Hindlimb muscle (tissue), 1 donor: ENCODE measurements at regions not wholly inside any gene's neighbourhood (a gene's known extent, or its start where the extent isn't known, plus 50 kb on each side); places are given as distances from the start of the nearest gene placed in this dataset.

Experiments used
- DNase-seq: peaks from one replicate; pipeline ENCODE4 v3.0.0-alpha.2; 2013

DNA sequence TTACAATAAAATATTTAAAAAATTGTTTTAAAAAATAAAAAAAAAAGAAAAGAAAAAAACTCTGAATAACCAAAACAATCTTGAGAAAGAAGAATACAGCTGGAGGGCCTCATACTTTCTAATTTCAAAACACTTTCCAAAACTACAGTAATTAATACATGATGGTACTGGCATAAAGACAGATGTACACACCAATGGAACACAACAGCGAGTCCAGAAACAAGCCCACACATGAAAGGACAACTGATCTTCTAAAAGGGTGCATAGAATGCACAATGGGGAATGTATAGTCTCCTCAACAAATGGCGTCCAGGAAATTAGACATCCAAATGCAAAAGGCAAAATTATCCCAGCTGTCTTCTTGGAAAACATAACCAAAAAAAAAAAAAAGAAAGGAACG is 99.6 kb downstream of the LURAP1L start:
- no peak for DNase-seq

DNA sequence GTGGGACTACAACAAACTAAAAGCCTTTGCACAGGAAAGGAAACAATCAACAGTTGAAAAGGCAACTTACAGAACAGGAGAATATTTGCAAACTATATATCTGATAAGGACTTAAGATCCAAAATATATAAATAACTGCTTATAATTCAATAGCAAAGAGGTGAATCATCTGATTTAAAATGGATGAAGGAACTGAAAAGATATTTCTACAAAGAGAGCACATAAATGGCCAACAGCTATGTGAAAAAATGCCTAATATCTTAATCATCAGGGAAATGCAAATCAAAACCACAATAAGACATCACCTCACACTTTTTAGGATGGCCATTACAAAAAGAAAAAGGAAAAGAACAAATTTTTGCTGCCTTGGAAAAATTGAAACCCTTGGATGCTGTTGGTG is 100.4 kb downstream of the LURAP1L start:
- DNase-seq, result no peak

DNA sequence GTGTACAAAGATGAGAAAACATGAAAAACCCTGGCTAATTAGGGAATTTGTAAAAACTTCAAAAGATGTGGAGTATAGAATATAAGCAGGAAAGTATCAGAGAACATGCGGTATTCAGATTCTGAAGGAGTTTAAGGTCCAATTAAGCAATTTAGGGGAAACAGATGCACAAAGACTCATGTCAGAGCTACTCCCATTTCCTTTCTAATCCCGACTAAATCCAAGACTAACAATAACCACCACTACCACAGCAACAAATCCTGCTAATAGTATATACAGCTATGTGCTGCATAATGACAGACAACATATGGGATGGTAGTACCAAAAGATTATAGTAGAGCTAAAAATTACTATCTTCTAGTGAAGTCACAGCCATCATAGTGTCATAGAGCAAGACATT is 102.1 kb downstream of the LURAP1L start:
- DNase-seq, result no peak

- DNase-seq, result no peak
Observed at GRCh38 chr9:12878351-12878978, 103.6 kb downstream of the LURAP1L start.

GRCh38 chr9:12879961-12880360 is 105.1 kb downstream of the LURAP1L start:
- no peak for DNase-seq

GRCh38 chr9:12880406-12881015 is 105.7 kb downstream of the LURAP1L start:
- DNase-seq, result no peak

- DNase-seq, result peak; percentile 76
Observed at GRCh38 chr9:12882430-12882829, 107.6 kb downstream of the LURAP1L start.

DNA sequence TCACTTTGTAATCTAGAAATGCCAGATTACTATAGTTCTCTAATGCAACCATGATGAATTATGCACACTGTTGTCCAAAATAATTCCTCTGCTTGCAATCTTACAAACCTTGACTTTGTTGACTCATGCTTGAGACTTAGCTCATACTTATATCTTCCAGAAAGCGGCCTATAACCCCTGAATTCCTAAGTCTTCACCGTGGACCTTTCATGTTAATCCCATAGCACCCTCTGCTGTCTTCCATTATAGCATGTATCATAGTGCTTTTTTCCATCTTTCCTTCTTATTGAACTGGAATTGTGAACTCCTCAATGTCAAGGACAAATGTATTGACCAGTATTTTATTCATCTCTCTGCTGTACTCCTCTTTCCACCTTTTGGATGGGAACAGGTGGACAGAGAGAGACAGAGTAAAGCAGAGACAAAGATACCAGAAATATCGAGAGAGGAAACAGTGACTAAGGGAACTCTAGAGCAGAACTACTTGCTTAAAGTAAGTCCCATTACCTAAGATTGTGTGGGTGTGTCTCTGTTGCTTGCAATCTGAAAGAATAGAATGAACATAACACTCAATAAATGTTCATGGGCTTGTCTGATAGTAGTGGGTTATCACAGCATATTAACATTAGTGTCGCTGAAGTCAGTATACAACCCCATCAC is 110.0 kb downstream of the LURAP1L start:
- DNase-seq, result no peak

DNA sequence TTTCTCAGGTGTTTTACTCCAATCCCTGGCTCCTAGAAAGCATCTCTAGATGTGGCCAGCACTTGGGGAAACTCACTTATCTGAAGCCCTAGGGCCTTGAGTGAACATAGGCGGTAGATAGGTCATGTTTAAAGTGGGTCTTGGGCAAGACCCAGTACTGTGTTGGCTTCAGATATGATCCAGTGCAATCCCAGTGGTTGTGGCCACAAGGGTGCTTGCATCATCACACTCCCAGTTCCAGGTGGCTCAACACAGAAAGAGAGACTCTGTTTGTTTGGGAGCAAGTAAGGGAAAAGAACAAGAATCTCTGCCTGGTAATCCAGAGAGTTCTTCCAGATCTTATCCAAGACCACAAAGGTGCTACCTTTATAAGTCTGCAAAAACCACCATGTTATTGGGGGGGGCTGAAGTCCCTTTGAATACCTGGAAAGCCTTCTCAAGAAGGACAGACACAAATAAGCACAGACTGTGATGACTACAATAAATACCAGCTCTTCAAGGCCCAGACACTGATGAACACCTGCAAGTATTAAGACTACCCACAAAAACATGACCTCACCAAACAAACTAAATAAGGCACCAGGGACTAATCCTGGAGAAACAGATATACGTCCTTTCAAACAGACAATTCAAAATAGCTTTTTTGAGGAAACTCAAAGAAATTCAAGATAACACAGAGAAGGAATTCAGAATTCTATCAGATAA is 114.7 kb downstream of the LURAP1L start:
- no peak for DNase-seq

DNA sequence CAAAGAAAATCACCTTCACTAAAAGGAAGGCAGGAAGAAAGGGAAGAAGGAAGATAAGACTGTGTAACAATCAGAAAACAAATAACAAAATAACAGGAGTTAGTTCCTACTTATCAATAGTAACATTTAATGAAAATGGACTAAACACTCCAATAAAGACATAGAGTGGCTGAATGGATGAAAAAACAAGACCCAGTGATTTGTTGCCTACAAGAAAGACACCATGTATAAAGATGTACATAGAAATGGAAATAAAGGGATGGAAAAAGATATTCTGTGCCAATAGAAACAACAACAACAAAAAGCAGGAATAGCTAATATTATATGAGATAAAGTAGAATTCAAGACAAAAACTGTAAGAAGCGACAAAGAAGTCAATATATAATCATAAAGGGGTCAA is 116.8 kb downstream of the LURAP1L start:
- no peak for DNase-seq

DNA sequence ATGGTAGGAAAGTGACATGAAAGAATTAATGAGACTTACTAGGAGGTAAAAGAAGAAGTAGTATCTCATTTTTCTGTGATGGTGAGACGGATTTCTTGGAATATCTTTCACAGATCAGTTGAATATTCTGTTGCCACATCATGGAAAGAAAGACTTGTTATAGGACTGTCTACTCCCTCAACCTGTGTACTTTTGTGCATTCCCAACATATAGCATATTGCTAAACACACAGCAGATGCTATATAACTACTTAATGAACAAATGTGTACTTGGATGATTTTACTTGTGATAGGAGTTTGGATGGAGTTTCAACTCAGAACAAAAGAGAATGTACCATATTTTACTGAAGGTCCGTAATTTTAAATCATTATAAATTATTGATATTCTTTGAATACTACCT is 128.5 kb downstream of the LURAP1L start:
- DNase-seq, result no peak

DNA sequence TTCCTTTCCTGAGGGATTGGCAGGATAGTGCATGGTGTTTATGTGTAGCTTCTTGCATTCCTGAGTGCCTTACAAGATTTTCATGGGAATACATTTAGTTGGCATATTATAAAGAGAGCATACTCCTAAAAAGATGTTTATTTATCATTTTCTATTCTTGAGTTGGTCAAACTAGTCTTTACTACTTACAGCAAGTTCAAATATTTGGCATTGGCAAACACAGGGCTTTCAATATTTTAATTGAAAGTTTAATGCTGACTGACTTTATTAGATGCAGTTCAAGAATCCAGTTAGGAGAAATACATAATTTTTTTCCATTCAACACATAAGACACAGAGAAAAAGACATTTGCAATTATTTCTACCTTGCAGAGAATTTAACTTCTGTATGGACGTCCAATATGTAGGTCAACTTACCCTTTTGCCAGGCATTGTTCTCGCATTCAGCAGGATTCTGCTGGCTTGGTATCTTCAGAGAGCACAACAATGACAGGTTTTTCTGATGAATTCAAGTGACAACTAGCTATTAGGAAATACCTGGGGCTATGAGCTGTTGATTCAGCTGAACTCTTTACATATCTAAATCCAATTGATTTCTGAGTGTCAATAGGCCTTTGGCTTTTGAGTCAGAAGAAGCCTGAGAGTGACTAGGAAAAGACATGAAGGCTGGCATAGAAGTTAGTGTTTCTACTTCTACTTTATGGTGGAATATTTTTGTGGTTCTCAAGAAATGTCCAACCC is 129.6 kb downstream of the LURAP1L start:
- DNase-seq, result no peak

DNA sequence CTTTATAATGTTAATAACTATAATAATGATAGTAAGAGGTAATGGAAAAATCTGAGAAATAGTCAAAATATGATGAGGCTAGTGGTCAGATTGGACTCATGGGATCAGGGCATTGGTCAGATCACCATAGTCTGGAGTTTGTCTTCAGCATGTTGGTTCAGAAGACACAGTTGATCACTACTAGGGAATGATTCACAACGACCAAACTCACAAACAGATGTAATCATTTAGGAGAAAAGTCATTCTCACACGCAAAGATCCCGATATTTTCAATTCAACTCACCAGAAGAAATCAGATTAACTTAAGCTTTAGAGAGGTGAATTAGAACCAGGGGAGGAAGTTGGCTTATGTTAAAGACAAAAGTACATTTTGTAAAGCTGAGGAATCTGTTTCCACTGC is 131.8 kb downstream of the LURAP1L start:
- DNase-seq, result no peak

DNA sequence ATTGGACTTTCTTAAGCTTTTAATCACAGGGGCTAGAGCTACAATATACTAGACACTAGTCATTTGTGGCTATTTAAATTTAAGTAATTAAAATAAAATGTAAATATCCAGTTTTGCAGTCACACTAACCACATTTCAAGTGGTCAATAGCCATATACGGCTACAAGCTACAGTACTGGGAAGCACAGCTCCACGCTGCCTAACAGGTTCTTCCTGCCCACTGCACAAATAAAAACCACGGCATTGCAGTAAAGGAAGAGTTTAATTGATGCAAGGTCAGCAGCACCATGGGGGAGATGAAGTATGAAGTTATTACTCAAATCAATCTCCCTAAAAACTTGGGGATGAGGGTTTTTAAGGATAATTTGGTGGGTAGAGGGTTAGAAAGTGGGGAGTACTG is 134.1 kb downstream of the LURAP1L start:
- DNase-seq, result no peak

- peak; percentile 64 for DNase-seq
Observed at GRCh38 chr9:12915366-12915954, 140.6 kb downstream of the LURAP1L start.

DNA sequence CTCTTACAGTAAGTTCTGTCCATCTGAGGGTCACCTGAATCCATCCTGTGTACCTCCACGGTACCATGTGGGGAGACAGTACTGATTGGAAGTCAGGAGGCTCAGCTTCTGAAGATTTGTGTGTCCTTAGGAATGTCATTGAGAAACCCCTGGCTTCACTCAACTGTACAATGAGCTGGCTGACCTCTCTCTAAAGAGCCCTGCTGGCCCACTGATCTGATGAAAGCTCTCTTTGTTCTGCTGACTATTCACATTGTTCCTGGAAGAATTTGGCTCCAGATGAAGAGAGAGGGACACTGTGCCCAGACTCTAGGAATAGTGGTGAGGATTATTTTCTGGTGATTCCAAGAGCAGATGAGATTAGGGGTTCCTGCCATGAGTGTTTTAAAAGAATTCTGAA is 141.2 kb downstream of the LURAP1L start:
- DNase-seq, result no peak

DNA sequence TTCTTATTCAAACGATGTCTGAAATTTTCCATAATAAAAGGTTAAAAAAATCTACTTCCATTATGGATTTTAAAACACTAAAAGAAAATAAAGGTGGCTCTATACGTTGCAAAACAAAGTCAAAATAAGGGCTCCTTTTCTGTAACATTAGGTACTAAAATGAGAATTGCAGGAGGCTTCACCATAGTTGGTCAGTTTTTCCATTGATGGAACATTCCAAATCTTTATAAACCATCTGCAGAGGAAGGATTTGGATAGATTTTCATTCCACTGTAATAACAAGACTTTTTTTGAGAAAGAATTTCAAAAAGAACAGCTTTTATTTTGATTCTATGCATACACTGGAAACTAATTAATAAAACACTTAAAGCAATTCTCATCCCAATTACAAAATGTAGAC is 145.6 kb downstream of the LURAP1L start:
- DNase-seq, result peak; percentile 62

- DNase-seq, result no peak
Observed at GRCh38 chr9:12921621-12922020, 146.8 kb downstream of the LURAP1L start.

- DNase-seq, result peak; percentile 58
Observed at GRCh38 chr9:12922224-12922866, 147.5 kb downstream of the LURAP1L start.

- DNase-seq, result no peak
Observed at GRCh38 chr9:12923468-12924009, 148.7 kb downstream of the LURAP1L start.

DNA sequence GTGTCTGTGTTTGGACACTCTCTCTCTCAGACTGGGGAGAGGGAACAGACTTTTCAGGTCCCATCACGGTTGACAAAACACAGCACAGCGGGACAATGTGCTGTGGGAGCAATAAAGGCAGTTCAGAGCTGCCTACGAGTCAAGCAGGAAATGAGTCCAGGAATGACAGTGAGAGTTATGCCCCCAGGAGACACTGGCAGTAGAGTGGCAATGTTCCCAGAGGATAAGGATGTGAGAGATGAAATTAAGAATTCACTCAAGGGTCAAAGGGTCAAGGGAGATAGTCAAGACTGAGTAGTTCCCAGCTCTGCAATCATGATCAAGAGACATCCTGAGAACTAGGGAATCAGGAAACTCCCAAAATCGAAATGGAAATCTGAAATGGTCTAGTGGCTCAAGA is 156.1 kb downstream of the LURAP1L start:
- DNase-seq, result no peak

DNA sequence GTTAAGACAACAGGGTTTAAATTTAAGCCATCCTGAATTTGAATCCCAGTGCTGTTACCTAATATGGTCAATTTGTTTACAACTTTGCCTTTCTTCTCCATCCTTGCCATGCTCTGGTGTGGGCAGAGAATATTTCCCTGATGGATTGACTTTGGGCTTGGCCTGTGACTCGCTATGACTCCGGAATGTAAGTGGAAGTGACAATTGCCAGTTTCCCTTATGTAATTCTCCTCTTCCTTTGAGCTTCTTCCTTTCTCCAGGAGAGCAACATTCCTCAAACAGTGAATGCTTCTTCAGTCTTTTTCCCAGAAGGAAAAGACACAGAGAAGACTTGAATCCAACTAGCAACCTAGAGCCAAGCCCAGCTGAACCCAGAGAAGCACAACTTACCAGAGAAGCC is 159.1 kb downstream of the LURAP1L start:
- DNase-seq, result no peak
